ENCODE measurements at regions not wholly inside any gene's neighbourhood (a gene's known extent, or its start where the extent isn't known, plus 50 kb on each side); places are given as distances from the start of the nearest gene placed in this dataset.

GRCh38 chr1:168420177-168420576 lies 123.6 kb downstream of the XCL2 start:
- Histone ChIP-seq H3K27me3 (no peaks in the 10 kb centered on the region), H3K27ac (peak overlapping the region in 3 of 4 donors; percentile 33 to 78 (median 39)), H3K4me3 (no peak overlapping the region), H3K9me3 (no peaks in the 10 kb centered on the region), H3K4me1 (no peaks in the 10 kb centered on the region), H3K36me3 (no peaks in the 10 kb centered on the region)
- no peak for DNase-seq
- TF ChIP-seq CTCF (IDR thresholded peaks at IDR 0.05): no peak
- TF ChIP-seq POLR2A (IDR thresholded peaks at IDR 0.05): no peak

DNA sequence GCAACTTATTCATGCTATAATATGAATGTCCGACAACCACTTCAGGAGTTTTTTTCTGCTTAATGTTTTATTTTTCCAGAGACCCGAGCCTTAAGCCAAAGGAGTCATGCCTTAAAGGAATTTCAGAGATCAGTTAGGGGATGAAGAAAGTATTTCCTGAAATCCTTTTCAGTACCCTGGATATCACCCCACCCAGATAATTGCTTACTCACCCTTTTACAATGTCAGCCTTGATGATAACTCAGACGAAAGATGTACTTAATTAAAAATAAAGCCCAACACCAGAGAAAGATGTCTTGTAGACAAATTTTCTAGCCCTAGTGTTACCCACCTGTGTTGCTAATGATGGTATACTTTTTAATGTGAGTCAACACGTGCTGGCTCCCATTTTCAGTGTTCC lies 124.1 kb downstream of the XCL2 start:
- Histone ChIP-seq H3K4me1 (no peaks in the 10 kb centered on the region), H3K27ac (peak overlapping the region in 1 of 4 donors; percentile 78), H3K4me3 (no peak overlapping the region), H3K9me3 (no peaks in the 10 kb centered on the region), H3K36me3 (no peaks in the 10 kb centered on the region), H3K27me3 (no peaks in the 10 kb centered on the region)
- TF ChIP-seq POLR2A (IDR thresholded peaks at IDR 0.05): no peak
- no peak for TF ChIP-seq CTCF (IDR thresholded peaks at IDR 0.05)
- no peak for DNase-seq

GRCh38 chr1:168416220-168416619 lies 127.6 kb downstream of the XCL2 start:
- Histone ChIP-seq H3K27ac (no peak overlapping the region), H3K36me3 (no peaks in the 10 kb centered on the region), H3K9me3 (no peaks in the 10 kb centered on the region), H3K4me1 (no peaks in the 10 kb centered on the region), H3K27me3 (no peaks in the 10 kb centered on the region), H3K4me3 (no peak overlapping the region)
- DNase-seq: no peak
- TF ChIP-seq POLR2A (IDR thresholded peaks at IDR 0.05) (no peak), CTCF (IDR thresholded peaks at IDR 0.05) (no peak)

GRCh38 chr1:168414914-168415313 lies 128.9 kb downstream of the XCL2 start:
- no peak for DNase-seq
- no peaks in the 10 kb centered on the region for H3K4me1 ChIP-seq
- H3K4me3 ChIP-seq: no peak overlapping the region
- no peaks in the 10 kb centered on the region for H3K9me3 ChIP-seq
- no peaks in the 10 kb centered on the region for H3K27me3 ChIP-seq
- H3K27ac ChIP-seq: no peak overlapping the region
- H3K36me3 ChIP-seq: no peaks in the 10 kb centered on the region
- TF ChIP-seq POLR2A (IDR thresholded peaks at IDR 0.05) (no peak), CTCF (IDR thresholded peaks at IDR 0.05) (no peak)

- no peaks in the 10 kb centered on the region for H3K27me3 ChIP-seq
- H3K27ac ChIP-seq: no peak overlapping the region
- no peak overlapping the region for H3K4me3 ChIP-seq
- TF ChIP-seq POLR2A (IDR thresholded peaks at IDR 0.05) (no peak), CTCF (IDR thresholded peaks at IDR 0.05) (no peak)
- peaks cover 0 to 13% (median 2%) of the 10 kb centered on the region in 4 donors for H3K4me1 ChIP-seq
- H3K9me3 ChIP-seq: no peaks in the 10 kb centered on the region
- no peaks in the 10 kb centered on the region for H3K36me3 ChIP-seq
- DNase-seq: no peak
These were observed 129.8 kb downstream of the TBX19 start for GRCh38 chr1:168410464-168410863.

GRCh38 chr1:168408884-168409283 lies 128.2 kb downstream of the TBX19 start:
- Histone ChIP-seq H3K36me3 (no peaks in the 10 kb centered on the region), H3K9me3 (no peaks in the 10 kb centered on the region), H3K4me3 (no peak overlapping the region), H3K4me1 (peaks cover 0 to 13% (median 2%) of the 10 kb centered on the region in 4 donors), H3K27ac (no peak overlapping the region), H3K27me3 (no peaks in the 10 kb centered on the region)
- TF ChIP-seq CTCF (IDR thresholded peaks at IDR 0.05) (no peak), POLR2A (IDR thresholded peaks at IDR 0.05) (no peak)
- peak in 1 of 3 donors; percentile 68 for DNase-seq

Data from Peyer's patch (tissue), 4 donors.